GM19043 (cell line): ENCODE measurements at regions not wholly inside any gene's neighbourhood (a gene's known extent, or its start where the extent isn't known, plus 50 kb on each side); places are given as distances from the start of the nearest gene placed in this dataset.

ENCODE experiments used
- ATAC-seq: cut with Tn5 transposase; IDR thresholded peaks from one replicate; pipeline ENCODE4 v1.9.1; 2021; ENCODE audit warnings: low read depth; ENCODE audit not compliant: unreplicated experiment

- peak; percentile 92 for ATAC-seq
Measured at GRCh38 chr6:79777713-79778579, 146.8 kb downstream of the SH3BGRL2 start.

DNA sequence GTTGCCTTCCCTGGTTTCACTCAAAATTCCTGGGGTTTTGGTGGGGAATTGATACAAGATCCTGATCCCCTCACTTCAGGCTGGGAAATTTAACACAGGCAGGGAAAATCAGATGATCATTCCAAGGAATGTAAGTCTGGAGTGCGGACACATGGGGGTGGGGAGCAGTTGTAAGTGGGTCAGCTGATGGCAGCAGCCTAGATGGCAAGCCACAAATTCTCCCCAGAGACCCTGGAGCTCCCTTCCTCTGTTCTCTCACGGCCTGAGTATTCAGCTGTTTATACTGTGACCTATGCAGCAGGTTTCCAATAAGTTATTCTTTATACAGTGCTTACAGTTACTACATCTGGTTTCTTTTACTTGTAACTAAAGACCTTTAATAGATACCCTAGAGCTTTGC is 144.9 kb downstream of the SH3BGRL2 start:
- ATAC-seq: no peak

- ATAC-seq: no peak
Measured at GRCh38 chr6:79775222-79775621, 144.1 kb downstream of the SH3BGRL2 start.

DNA sequence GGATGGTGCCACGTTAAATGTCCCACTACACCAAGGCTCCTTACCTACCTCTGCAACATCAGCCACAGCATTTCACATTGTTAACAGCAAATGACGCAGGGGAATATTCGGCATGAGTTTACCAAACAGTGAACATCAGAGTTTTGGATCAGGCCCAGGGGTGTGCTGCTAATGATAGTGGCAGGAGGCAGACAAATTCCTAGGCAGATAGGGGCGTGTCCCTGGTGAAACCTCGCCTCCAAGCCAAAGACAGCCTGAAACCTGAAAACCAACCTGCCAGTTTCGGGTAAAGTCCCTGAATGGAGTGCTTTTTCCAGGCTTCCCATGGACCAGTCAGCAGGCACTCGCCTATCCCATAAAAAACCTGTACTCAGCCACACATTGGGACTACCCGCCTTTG is 133.6 kb downstream of the SH3BGRL2 start:
- ATAC-seq: no peak

- no peak for ATAC-seq
Measured at GRCh38 chr6:79763301-79763700, 132.2 kb downstream of the SH3BGRL2 start.

DNA sequence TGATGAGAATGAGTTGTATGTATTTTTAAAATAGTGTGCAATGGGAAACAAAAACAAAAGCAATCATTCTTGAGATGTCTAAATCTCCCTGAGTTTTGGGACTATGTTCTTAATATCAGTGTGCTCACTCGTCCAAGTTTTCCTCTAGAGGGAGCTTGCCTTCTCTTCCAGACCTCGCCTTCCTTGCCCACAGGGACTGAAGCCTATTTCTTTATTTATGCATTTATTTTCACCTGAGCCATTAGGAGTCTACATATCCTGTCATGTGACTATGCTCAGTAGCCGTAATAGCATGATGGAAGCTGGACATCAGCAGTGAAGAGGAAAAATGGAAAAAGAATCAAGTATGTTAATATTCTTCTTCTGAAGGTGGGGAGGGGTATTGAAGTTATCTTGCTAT is 131.2 kb downstream of the SH3BGRL2 start:
- ATAC-seq: no peak

- ATAC-seq: no peak
Measured at GRCh38 chr6:79756496-79756895, 125.4 kb downstream of the SH3BGRL2 start.

GRCh38 chr6:79755967-79756366 is 124.8 kb downstream of the SH3BGRL2 start:
- no peak for ATAC-seq
